A549 (cell line): ENCODE measurements at regions not wholly inside any gene's neighbourhood (a gene's known extent, or its start where the extent isn't known, plus 50 kb on each side); places are given as distances from the start of the nearest gene placed in this dataset.

ENCODE experiments used
- ATAC-seq, 2 experiments: fragments of 200-7000 bp in 1 of 2; fragments of >200 bp in 1 of 2; cut with Nextera tagmentation in 1 of 2; cut with Tn5 transposase in 1 of 2; 3 replicates each; pipeline versions ENCODE4 v1.8.0 to v1.9.1; 2018 to 2020; ENCODE audit warnings: mild to moderate bottlenecking in 1 of 2, moderate library complexity in 1 of 2
- CTCF ChIA-PET: fragments of 300-600 bp; sonication (Branson Sonifier 250); formaldehyde crosslinking; extraction: SDS; loops from one replicate; lab custom pipeline; 2021; ENCODE audit warnings: antibody characterized with exemption, inconsistent platforms; lab: Yijun Ruan, JAX
- POLR2A ChIA-PET: fragments of 350-600 bp; formaldehyde crosslinking; extraction: SDS; loops from one replicate; lab custom pipeline; 2021; ENCODE audit warnings: antibody characterized with exemption, inconsistent platforms; lab: Yijun Ruan, JAX
- DNase-seq, 2 experiments: peaks; one replicate each; pipeline versions ENCODE4 v3.0.0 to v3.0.0-alpha.2; 2011 to 2016; ENCODE audit warnings: low read depth in 1 of 2, low spot score in 1 of 2
- FAIRE-seq: peaks from 2 replicates; lab custom pipeline; 2011; peaks lifted over from hg19 to GRCh38; lab: Jason Lieb, UNC
- H3K27ac ChIP-seq, 2 experiments: fragments of >200 bp; sonication (Bioruptor Twin); formaldehyde crosslinking; 3 replicates each; pipeline ENCODE4 v1.5.1; 2016 to 2017
- H3K4me1 ChIP-seq: fragments of >200 bp; sonication (Bioruptor Twin); formaldehyde crosslinking; 3 replicates; pipeline ENCODE4 v1.6.1; 2016
- H3K4me2 ChIP-seq: fragments of >200 bp; sonication (Bioruptor Twin); formaldehyde crosslinking; 3 replicates; pipeline ENCODE4 v1.6.1; 2016
- H3K4me3 ChIP-seq: fragments of >200 bp; sonication (Bioruptor Twin); formaldehyde crosslinking; 3 replicates; pipeline ENCODE4 v1.5.1; 2016
- H3K9me3 ChIP-seq: fragments of >200 bp; sonication (Bioruptor Twin); formaldehyde crosslinking; 3 replicates; pipeline ENCODE4 v1.6.1; 2016
- BHLHE40 ChIP-seq: IDR thresholded peaks from 2 replicates; pipeline ENCODE4 v1.6.1; 2012; ENCODE audit warnings: low read depth, low read length, inconsistent platforms
- CBX2 ChIP-seq: fragments of 200-600 bp; sonication (generic); IDR thresholded peaks from 2 replicates; pipeline ENCODE4 v1.6.1; 2016; ENCODE audit warnings: low read depth, mild to moderate bottlenecking, borderline replicate concordance
- EP300 ChIP-seq, 2 experiments: fragments of >200 bp; sonication (Bioruptor Twin); formaldehyde crosslinking; IDR thresholded peaks; 2 replicates in 1 of 2; 3 replicates in 1 of 2; pipeline ENCODE4 v1.6.1; 2016 to 2017
- JUNB ChIP-seq: fragments of >200 bp; sonication (Bioruptor Twin); formaldehyde crosslinking; IDR thresholded peaks from 2 replicates; pipeline ENCODE4 v1.6.1; 2016
- KDM5A ChIP-seq: fragments of 200-600 bp; sonication (generic); IDR thresholded peaks from 2 replicates; pipeline ENCODE4 v1.6.1; 2016; ENCODE audit warnings: antibody characterized with exemption, mild to moderate bottlenecking
- MAFK ChIP-seq: fragments of 450-650 bp; IDR thresholded peaks from 2 replicates; pipeline ENCODE4 v1.6.1; 2014; ENCODE audit not compliant: partially characterized antibody
- NFE2L2 ChIP-seq: fragments of 150-350 bp; conservative IDR thresholded peaks from 2 replicates; pipeline ENCODE4 v1.6.1; 2014; ENCODE audit warnings: low read length
- POLR2A ChIP-seq: IDR thresholded peaks from 2 replicates; pipeline ENCODE4 v1.6.1; 2012; ENCODE audit warnings: mild to moderate bottlenecking, low read length
- POLR2AphosphoS2 ChIP-seq: conservative IDR thresholded peaks from 2 replicates; pipeline ENCODE4 v1.6.1; 2012; ENCODE audit warnings: low read length, improper control_type of control experiment, inconsistent platforms
- RCOR1 ChIP-seq: fragments of 150-350 bp; IDR thresholded peaks from 2 replicates; pipeline ENCODE4 v1.6.1; 2014; ENCODE audit warnings: antibody characterized with exemption, low read length, low read depth
- RFX5 ChIP-seq: fragments of 450-650 bp; IDR thresholded peaks from 2 replicates; pipeline ENCODE4 v1.7.1; 2014; ENCODE audit warnings: antibody characterized with exemption, mild to moderate bottlenecking, moderate library complexity
- ZC3H11A ChIP-seq: fragments of 450-650 bp; IDR thresholded peaks from 2 replicates; pipeline ENCODE4 v1.6.1; 2014; ENCODE audit warnings: antibody characterized with exemption, mild to moderate bottlenecking
- ZNF302 ChIP-seq: fragments of 250-450 bp; sonication (Bioruptor Pico); IDR thresholded peaks from 2 replicates; pipeline ENCODE4 v1.9.0; 2021; ENCODE audit warnings: inconsistent platforms, mild to moderate bottlenecking, moderate library complexity
- ZSCAN20 ChIP-seq: fragments of 250-450 bp; sonication (Bioruptor Pico); IDR thresholded peaks from 2 replicates; pipeline ENCODE4 v1.8.0; 2022; ENCODE audit warnings: mild to moderate bottlenecking, moderate library complexity
- whole genome bisulfite sequencing: methylation state at CpG from one replicate; pipeline ENCODE4 v1.1.6; 2017; ENCODE audit errors: missing lambda C conversion rate; 5-methylcytosine and 5-hydroxymethylcytosine counted together
- TF ChIP-seq, protein P1 (sequence below): fragments of 200-600 bp; sonication (generic); IDR thresholded peaks from 2 replicates; pipeline ENCODE4 v1.6.1; 2016; ENCODE audit warnings: antibody characterized with exemption, mild to moderate bottlenecking, moderate library complexity
- TF ChIP-seq, protein P2 (sequence below): IDR thresholded peaks from 2 replicates; pipeline ENCODE4 v1.6.1; 2012
- TF ChIP-seq, protein P3 (sequence below): fragments of 250-450 bp; sonication (Bioruptor Pico); IDR thresholded peaks from 2 replicates; pipeline ENCODE4 v1.5.0; 2020; ENCODE audit warnings: low read depth, mild to moderate bottlenecking, moderate library complexity
- TF ChIP-seq, protein P4 (sequence below): fragments of >200 bp; sonication (Bioruptor Twin); formaldehyde crosslinking; IDR thresholded peaks from 2 replicates; pipeline ENCODE4 v1.6.1; 2016
- TF ChIP-seq, protein P5 (sequence below): fragments of >200 bp; sonication (Bioruptor Twin); formaldehyde crosslinking; IDR thresholded peaks from 3 replicates; pipeline ENCODE4 v1.5.1; 2016

DNA sequence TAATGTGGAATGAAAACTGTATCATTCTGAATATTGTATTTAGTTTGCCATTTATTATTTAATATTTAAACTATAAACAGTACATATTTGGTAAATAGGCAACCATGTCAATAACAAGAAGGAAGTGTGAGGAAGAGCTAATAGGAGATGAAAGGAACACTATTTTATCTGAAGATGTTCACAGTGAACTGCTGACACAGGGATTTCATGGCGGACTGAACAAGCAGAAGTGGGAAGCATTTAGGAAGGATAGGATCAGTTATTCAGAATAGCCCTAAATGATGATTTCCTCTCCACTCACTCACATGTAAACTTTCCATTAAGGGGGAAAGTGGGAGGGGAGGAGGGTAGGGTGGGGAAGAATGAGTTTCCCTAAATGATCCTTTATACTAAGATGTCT lies 682.4 kb downstream of the TOX3 start:
- Histone ChIP-seq H3K4me2 (no peak overlapping the region), H3K4me3 (no peak overlapping the region), H3K27ac (no peak overlapping the region), H3K9me3 (no peaks in the 10 kb centered on the region), H3K4me1 (no peaks in the 10 kb centered on the region)
- ATAC-seq (no peak), DNase-seq (no peak), FAIRE-seq (no peak)
- POLR2A ChIA-PET, result no interaction called here
- TF ChIP-seq RFX5 (no peak), MAFK (peak; percentile 56)
- WGBS, result 79% methylated on average over 1 of the region's 1 CpG
- CTCF ChIA-PET, result interaction anchor here (1.3 kb wide), 1 partner anchor 17 kb away, joined by 3 read pairs; no protein-coding TSS in a partner anchor

DNA sequence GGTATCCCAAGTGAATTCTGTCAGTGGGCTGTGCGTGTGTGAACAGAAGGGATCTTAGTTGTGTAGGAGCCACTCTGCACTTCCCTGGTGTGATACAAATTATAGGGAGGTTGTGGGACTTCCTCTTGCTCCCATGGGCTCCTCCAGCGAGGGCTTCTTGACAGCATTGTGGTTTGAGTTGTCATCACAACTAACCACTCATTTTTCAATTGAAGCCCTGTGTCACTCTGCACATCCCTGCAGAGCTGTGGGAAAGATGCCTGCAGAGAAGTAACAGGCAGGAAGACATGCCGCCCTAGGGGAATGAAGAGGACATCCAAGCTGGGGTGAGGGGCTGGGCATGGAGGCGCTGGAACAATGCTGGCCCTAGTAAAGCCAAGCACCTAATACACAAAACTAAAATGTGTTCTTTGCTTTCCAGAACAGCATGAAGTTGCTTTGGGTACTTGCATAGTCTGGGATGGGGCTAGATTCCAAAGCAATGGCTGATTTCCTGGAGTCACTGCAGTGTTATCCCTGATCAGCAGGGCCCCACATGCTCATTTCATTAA lies 692.5 kb downstream of the TOX3 start:
- H3K4me2 ChIP-seq, result no peak overlapping the region
- ATAC-seq, result no peak
- DNase-seq, result no peak
- FAIRE-seq, result no peak
- 21% methylated on average over 3 of the region's 4 CpGs for WGBS
- TF ChIP-seq KDM5A (no peak), JUNB (no peak), POLR2A (no peak), NFE2L2 (no peak), RCOR1 (no peak), ZSCAN20 (CRISPR knock-in tag) (no peak), EP300 (IDR thresholded peaks at IDR 0.05) (no peak), ZC3H11A (no peak), POLR2AphosphoS2 (no peak), ZNF302 (CRISPR knock-in tag) (no peak), CBX2 (no peak), BHLHE40 (no peak)
- TF ChIP-seq, protein P1, sequence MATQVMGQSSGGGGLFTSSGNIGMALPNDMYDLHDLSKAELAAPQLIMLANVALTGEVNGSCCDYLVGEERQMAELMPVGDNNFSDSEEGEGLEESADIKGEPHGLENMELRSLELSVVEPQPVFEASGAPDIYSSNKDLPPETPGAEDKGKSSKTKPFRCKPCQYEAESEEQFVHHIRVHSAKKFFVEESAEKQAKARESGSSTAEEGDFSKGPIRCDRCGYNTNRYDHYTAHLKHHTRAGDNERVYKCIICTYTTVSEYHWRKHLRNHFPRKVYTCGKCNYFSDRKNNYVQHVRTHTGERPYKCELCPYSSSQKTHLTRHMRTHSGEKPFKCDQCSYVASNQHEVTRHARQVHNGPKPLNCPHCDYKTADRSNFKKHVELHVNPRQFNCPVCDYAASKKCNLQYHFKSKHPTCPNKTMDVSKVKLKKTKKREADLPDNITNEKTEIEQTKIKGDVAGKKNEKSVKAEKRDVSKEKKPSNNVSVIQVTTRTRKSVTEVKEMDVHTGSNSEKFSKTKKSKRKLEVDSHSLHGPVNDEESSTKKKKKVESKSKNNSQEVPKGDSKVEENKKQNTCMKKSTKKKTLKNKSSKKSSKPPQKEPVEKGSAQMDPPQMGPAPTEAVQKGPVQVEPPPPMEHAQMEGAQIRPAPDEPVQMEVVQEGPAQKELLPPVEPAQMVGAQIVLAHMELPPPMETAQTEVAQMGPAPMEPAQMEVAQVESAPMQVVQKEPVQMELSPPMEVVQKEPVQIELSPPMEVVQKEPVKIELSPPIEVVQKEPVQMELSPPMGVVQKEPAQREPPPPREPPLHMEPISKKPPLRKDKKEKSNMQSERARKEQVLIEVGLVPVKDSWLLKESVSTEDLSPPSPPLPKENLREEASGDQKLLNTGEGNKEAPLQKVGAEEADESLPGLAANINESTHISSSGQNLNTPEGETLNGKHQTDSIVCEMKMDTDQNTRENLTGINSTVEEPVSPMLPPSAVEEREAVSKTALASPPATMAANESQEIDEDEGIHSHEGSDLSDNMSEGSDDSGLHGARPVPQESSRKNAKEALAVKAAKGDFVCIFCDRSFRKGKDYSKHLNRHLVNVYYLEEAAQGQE, result no peak
- TF ChIP-seq, protein P2, sequence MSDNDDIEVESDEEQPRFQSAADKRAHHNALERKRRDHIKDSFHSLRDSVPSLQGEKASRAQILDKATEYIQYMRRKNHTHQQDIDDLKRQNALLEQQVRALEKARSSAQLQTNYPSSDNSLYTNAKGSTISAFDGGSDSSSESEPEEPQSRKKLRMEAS, result no peak
- TF ChIP-seq, protein P3, sequence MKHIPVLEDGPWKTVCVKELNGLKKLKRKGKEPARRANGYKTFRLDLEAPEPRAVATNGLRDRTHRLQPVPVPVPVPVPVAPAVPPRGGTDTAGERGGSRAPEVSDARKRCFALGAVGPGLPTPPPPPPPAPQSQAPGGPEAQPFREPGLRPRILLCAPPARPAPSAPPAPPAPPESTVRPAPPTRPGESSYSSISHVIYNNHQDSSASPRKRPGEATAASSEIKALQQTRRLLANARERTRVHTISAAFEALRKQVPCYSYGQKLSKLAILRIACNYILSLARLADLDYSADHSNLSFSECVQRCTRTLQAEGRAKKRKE (CRISPR knock-in tag), result no peak
- TF ChIP-seq, protein P4, sequence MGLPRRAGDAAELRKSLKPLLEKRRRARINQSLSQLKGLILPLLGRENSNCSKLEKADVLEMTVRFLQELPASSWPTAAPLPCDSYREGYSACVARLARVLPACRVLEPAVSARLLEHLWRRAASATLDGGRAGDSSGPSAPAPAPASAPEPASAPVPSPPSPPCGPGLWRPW, result no peak
- TF ChIP-seq, protein P5, sequence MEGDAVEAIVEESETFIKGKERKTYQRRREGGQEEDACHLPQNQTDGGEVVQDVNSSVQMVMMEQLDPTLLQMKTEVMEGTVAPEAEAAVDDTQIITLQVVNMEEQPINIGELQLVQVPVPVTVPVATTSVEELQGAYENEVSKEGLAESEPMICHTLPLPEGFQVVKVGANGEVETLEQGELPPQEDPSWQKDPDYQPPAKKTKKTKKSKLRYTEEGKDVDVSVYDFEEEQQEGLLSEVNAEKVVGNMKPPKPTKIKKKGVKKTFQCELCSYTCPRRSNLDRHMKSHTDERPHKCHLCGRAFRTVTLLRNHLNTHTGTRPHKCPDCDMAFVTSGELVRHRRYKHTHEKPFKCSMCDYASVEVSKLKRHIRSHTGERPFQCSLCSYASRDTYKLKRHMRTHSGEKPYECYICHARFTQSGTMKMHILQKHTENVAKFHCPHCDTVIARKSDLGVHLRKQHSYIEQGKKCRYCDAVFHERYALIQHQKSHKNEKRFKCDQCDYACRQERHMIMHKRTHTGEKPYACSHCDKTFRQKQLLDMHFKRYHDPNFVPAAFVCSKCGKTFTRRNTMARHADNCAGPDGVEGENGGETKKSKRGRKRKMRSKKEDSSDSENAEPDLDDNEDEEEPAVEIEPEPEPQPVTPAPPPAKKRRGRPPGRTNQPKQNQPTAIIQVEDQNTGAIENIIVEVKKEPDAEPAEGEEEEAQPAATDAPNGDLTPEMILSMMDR, result no peak
- TF ChIP-seq, all 56 proteins: peak for 0
- H3K4me3 ChIP-seq, result no peak overlapping the region
- ChIA-PET POLR2A (no interaction called here), CTCF (interaction anchor here (1.1 kb wide), 1 partner anchor 36 kb away, joined by 3 read pairs; no protein-coding TSS in a partner anchor)
- H3K27ac ChIP-seq, result no peak overlapping the region
- no peaks in the 10 kb centered on the region for H3K9me3 ChIP-seq
- no peaks in the 10 kb centered on the region for H3K4me1 ChIP-seq
